Endothelial cell of umbilical vein (primary cell): ENCODE measurements at regions not wholly inside any gene's neighbourhood (a gene's known extent, or its start where the extent isn't known, plus 50 kb on each side); places are given as distances from the start of the nearest gene placed in this dataset.

Experiments
- BruUV-seq: library from RNA; stranded (reverse); fragments of 400-500 nt; replicated peaks from 2 replicates; lab custom pipeline; 2021; lab: Mats Ljungman, UMichigan
- CTCF ChIA-PET: fragments of 300-600, 350-600 bp; sonication (Branson Sonifier 250); formaldehyde crosslinking; loops from one replicate; lab custom pipeline; 2021; ENCODE audit warnings: antibody characterized with exemption, inconsistent platforms; lab: Charles Lee
- POLR2A ChIA-PET: fragments of 300-600, 350-600 bp; sonication (Branson Sonifier 250); formaldehyde crosslinking; loops from one replicate; lab custom pipeline; 2021; ENCODE audit warnings: antibody characterized with exemption, inconsistent platforms; lab: Charles Lee
- DNase-seq: peaks from one replicate; pipeline ENCODE4 v3.0.0-alpha.2; 2011; ENCODE audit warnings: low read depth, low spot score
- FAIRE-seq: peaks from 2 replicates; lab custom pipeline; 2011; peaks lifted over from hg19 to GRCh38; lab: Jason Lieb, UNC
- H2AFZ ChIP-seq: 2 replicates; pipeline ENCODE4 v1.6.0; 2012; ENCODE audit warnings: low read depth, low read length, control low read depth, inconsistent platforms
- H3K27ac ChIP-seq: 2 replicates; pipeline ENCODE4 v1.5.1; 2011; ENCODE audit warnings: low read depth, mild to moderate bottlenecking, control low read depth, low read length, moderate library complexity; ENCODE audit not compliant: insufficient read depth
- H3K27me3 ChIP-seq, 2 experiments: 2 replicates each; pipeline versions ENCODE4 v1.6.0 to v1.6.1; 2011; ENCODE audit warnings: low read length in 2 of 2, mixed read lengths in 1 of 2; ENCODE audit not compliant: control insufficient read depth in 2 of 2, insufficient read depth in 2 of 2
- H3K36me3 ChIP-seq, 2 experiments: 2 replicates in 1 of 2; 3 replicates in 1 of 2; pipeline ENCODE4 v1.5.1; 2011; ENCODE audit warnings: low read length in 2 of 2, mild to moderate bottlenecking in 1 of 2, moderate library complexity in 1 of 2; ENCODE audit not compliant: control insufficient read depth in 2 of 2, insufficient read depth in 2 of 2; ENCODE audit errors: extremely low read depth in 1 of 2
- H3K4me1 ChIP-seq: 3 replicates; pipeline ENCODE4 v1.5.1; 2011; ENCODE audit warnings: mild to moderate bottlenecking, low read length; ENCODE audit not compliant: control insufficient read depth, insufficient read depth; ENCODE audit errors: extremely low read depth
- H3K4me2 ChIP-seq: 2 replicates; pipeline ENCODE4 v1.6.1; 2011; ENCODE audit warnings: low read length, control low read depth, mixed read lengths; ENCODE audit not compliant: insufficient read depth
- H3K4me3 ChIP-seq, 3 experiments: fragments of 200-600 bp in 1 of 3; sonication (generic), shearing (Covaris generic) in 1 of 3; replicated peaks in 1 of 3; 2 replicates each; pipeline ENCODE4 v1.5.1; 2011 to 2016; ENCODE audit warnings: control low read depth in 3 of 3, low read length in 3 of 3, mild to moderate bottlenecking in 2 of 3, inconsistent platforms in 1 of 3, low read depth in 1 of 3, moderate library complexity in 1 of 3; ENCODE audit not compliant: insufficient read depth in 1 of 3
- H3K79me2 ChIP-seq: 2 replicates; pipeline ENCODE4 v1.6.0; 2012; ENCODE audit warnings: low read length, inconsistent platforms; ENCODE audit not compliant: control insufficient read depth, insufficient read depth
- H3K9ac ChIP-seq: replicated peaks from 2 replicates; pipeline ENCODE3; 2011; ENCODE audit warnings: low read length, control low read depth; ENCODE audit not compliant: insufficient read depth; ENCODE audit errors: extremely low read depth
- H3K9me1 ChIP-seq: replicated peaks from 3 replicates; pipeline ENCODE4 v1.6.0; 2011; ENCODE audit warnings: mild to moderate bottlenecking, low read length; ENCODE audit not compliant: control insufficient read depth, insufficient read depth; ENCODE audit errors: extremely low read depth
- H3K9me3 ChIP-seq: replicated peaks from 2 replicates; pipeline ENCODE4 v1.5.1; 2012; ENCODE audit warnings: low read length, inconsistent platforms; ENCODE audit not compliant: control insufficient read depth, insufficient read depth
- H4K20me1 ChIP-seq: replicated peaks from 2 replicates; pipeline ENCODE3; 2011; ENCODE audit warnings: mild to moderate bottlenecking, low read length; ENCODE audit not compliant: control insufficient read depth, insufficient read depth; ENCODE audit errors: extremely low read depth
- CTCF ChIP-seq, 2 donors: IDR thresholded peaks; 1 replicate in 1 of 2; 2 replicates in 1 of 2; pipeline ENCODE4 v1.5.1; 2011; ENCODE audit warnings: low read length in 2 of 2, mild to moderate bottlenecking in 2 of 2, moderate library complexity in 2 of 2, control low read depth in 1 of 2, inconsistent platforms in 1 of 2, low read depth in 1 of 2; ENCODE audit not compliant: insufficient read depth in 1 of 2; ENCODE audit errors: extremely low read depth in 1 of 2
- EZH2 ChIP-seq: IDR thresholded peaks from 2 replicates; pipeline ENCODE4 v1.6.1; 2012; ENCODE audit warnings: borderline replicate concordance, low read depth, mild to moderate bottlenecking, moderate library complexity, low read length, inconsistent platforms; ENCODE audit not compliant: severe bottlenecking
- FOS ChIP-seq: IDR thresholded peaks from 2 replicates; pipeline ENCODE4 v1.6.1; 2011; ENCODE audit warnings: mild to moderate bottlenecking, low read length, moderate library complexity, borderline replicate concordance; ENCODE audit not compliant: insufficient read depth
- GATA2 ChIP-seq: IDR thresholded peaks from 2 replicates; pipeline ENCODE4 v1.7.0; 2011; ENCODE audit warnings: low read depth, mild to moderate bottlenecking, moderate library complexity, mixed read lengths, low read length; ENCODE audit not compliant: insufficient read length, insufficient read depth
- JUN ChIP-seq: IDR thresholded peaks from 2 replicates; pipeline ENCODE4 v1.6.1; 2011; ENCODE audit warnings: borderline replicate concordance, low read depth; ENCODE audit not compliant: insufficient read length, insufficient read depth
- MAX ChIP-seq: IDR thresholded peaks from 2 replicates; pipeline ENCODE4 v1.6.1; 2011; ENCODE audit not compliant: insufficient read depth, insufficient read length
- MYC ChIP-seq: IDR thresholded peaks from one replicate; pipeline ENCODE4 v1.6.1; 2011; ENCODE audit warnings: mild to moderate bottlenecking, low read depth, low read length
- POLR2A ChIP-seq: IDR thresholded peaks from 2 replicates; pipeline ENCODE4 v1.6.1; 2012; ENCODE audit warnings: low read depth, mild to moderate bottlenecking, control low read depth, low read length
- POLR2AphosphoS5 ChIP-seq: IDR thresholded peaks from 2 replicates; pipeline ENCODE4 v1.6.1; 2012; ENCODE audit warnings: low read depth, mild to moderate bottlenecking, control low read depth, low read length, moderate library complexity; ENCODE audit not compliant: insufficient read depth
- dilution Hi-C: fragments of 300-500 bp; cut with MboI; formaldehyde crosslinking; loops from one replicate; pipeline ENCODE4 v1.15.0; 2019; ENCODE audit warnings: low sequenced_read_pairs; ENCODE audit not compliant: extremely low pct_ligation_motif_present
- intact Hi-C: fragments of 100-400 bp; cut with micrococcal nuclease; formaldehyde crosslinking; loops from one replicate; pipeline ENCODE4 v1.10.0; 2022

- no peaks in the 10 kb centered on the region for H3K36me3 ChIP-seq
- H3K4me3 ChIP-seq: no peak overlapping the region
- dilution Hi-C loops (no loop called here), intact Hi-C loops (no loop called here)
- H3K79me2 ChIP-seq: no peaks in the 10 kb centered on the region
- ChIA-PET CTCF (no interaction called here), POLR2A (no interaction called here)
- no peak overlapping the region for H2AFZ ChIP-seq
- H3K27me3 ChIP-seq: no peaks in the 10 kb centered on the region
- no TSS peak for BruUV-seq
- H4K20me1 ChIP-seq: no peaks in the 10 kb centered on the region
- H3K9me3 ChIP-seq: peaks cover 5% of the 10 kb centered on the region
- no peak overlapping the region for H3K27ac ChIP-seq
- no peak for DNase-seq
- H3K4me2 ChIP-seq: no peak overlapping the region
- H3K9me1 ChIP-seq: no peaks in the 10 kb centered on the region
- no peaks in the 10 kb centered on the region for H3K4me1 ChIP-seq
- no peak for FAIRE-seq
- H3K9ac ChIP-seq: no peak overlapping the region
- TF ChIP-seq POLR2A (no peak), POLR2AphosphoS5 (no peak), EZH2 (no peak), FOS (no peak), MYC (no peak), JUN (no peak), MAX (no peak), CTCF (IDR thresholded peaks at IDR 0.05; ENCODE audit: extremely low read depth in 1 of 2, insufficient read depth in 1 of 2, low read depth in 1 of 2, low read length in 2 of 2) (no peak), GATA2 (no peak)
Observed at GRCh38 chr16:35192993-35193392, 1733.6 kb downstream of the TP53TG3F start.
